ENCODE measurements at regions not wholly inside any gene's neighbourhood (a gene's known extent, or its start where the extent isn't known, plus 50 kb on each side); places are given as distances from the start of the nearest gene placed in this dataset.

GRCh38 chr3:180529778-180530177 is 72.2 kb upstream of the TTC14 start:
- no peak for TF ChIP-seq CTCF (conservative IDR thresholded peaks at IDR 0.05; ENCODE audit: low read depth, low read length)
- no peak overlapping the region for H3K4me3 ChIP-seq (ENCODE audit: low read depth, low read length)
- DNase-seq (ENCODE audit: low read depth): no peak

GRCh38 chr3:180530276-180530675 is 71.7 kb upstream of the TTC14 start:
- H3K4me3 ChIP-seq (ENCODE audit: low read depth, low read length): no peak overlapping the region
- no peak for DNase-seq (ENCODE audit: low read depth)
- no peak for TF ChIP-seq CTCF (conservative IDR thresholded peaks at IDR 0.05; ENCODE audit: low read depth, low read length)

GRCh38 chr3:180531303-180532278 is 70.4 kb upstream of the TTC14 start:
- no peak overlapping the region for H3K4me3 ChIP-seq (ENCODE audit: low read depth, low read length)
- no peak for TF ChIP-seq CTCF (conservative IDR thresholded peaks at IDR 0.05; ENCODE audit: low read depth, low read length)
- DNase-seq (ENCODE audit: low read depth): no peak

- no peak overlapping the region for H3K4me3 ChIP-seq (ENCODE audit: low read depth, low read length)
- DNase-seq (ENCODE audit: low read depth): no peak
- no peak for TF ChIP-seq CTCF (conservative IDR thresholded peaks at IDR 0.05; ENCODE audit: low read depth, low read length)
Measured at GRCh38 chr3:180534828-180535227, 67.1 kb upstream of the TTC14 start.

DNA sequence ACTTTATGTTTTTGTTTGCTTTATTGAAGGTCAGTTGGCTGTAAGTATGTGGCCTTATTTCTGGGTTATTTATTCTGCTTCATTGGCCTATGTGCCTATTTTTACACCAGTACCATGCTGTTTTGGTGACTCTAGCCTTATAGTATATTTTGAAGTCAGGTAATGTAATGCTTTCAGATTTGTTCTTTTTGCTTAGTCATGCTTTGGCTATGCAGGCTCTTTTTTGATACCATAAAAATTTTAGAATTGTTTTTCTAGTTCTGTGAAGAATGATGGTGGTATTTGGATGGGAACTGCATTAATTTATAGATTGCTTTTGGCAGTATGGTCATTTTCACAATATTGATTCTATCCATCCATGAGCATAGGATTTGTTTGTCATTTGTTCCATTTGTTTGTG is 63.5 kb upstream of the TTC14 start:
- DNase-seq (ENCODE audit: low read depth): no peak
- no peak for TF ChIP-seq CTCF (conservative IDR thresholded peaks at IDR 0.05; ENCODE audit: low read depth, low read length)
- no peak overlapping the region for H3K4me3 ChIP-seq (ENCODE audit: low read depth, low read length)

DNA sequence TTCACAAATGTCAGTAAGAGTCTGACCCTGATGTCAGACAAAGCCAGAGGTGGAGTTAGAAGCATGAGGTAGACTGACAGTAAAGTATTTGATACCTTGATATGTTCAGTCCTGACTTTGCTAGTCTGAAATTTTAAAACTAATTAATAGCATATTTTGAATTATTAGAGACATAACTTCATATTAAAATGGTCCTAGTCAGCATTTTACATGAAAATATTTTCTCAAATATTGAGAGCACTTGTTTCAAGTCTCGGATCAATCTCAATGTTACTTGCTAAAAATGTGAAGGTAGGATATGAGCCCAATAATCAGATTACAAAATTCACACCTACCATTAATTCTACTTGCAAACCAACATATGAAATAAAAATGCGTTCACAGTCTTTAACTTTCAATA is 58.1 kb upstream of the TTC14 start:
- no peak for TF ChIP-seq CTCF (conservative IDR thresholded peaks at IDR 0.05; ENCODE audit: low read depth, low read length)
- H3K4me3 ChIP-seq (ENCODE audit: low read depth, low read length): no peak overlapping the region
- no peak for DNase-seq (ENCODE audit: low read depth)

DNA sequence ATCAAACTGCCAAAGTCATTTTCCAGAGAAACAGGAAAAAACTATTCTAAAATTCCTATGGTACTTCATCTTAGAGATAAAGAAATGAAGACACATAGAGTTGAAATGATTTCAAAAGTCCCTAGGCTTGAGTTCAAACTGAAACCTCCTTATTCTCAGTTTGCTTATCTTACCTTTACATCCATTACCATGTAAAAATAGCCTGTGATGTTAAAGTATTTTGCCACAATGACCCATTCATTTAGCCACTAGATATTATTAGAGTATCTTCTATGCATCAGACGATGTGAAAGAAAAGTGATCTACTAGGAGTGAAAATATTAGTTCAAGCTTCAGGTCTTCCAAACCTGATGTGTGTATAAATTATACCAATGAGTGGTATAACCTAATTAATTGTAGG is 55.1 kb upstream of the TTC14 start:
- no peak for TF ChIP-seq CTCF (conservative IDR thresholded peaks at IDR 0.05; ENCODE audit: low read depth, low read length)
- no peak for DNase-seq (ENCODE audit: low read depth)

More for the DNA sequence above, 55.1 kb upstream of the TTC14 start:
- no peak overlapping the region for H3K4me3 ChIP-seq (ENCODE audit: low read depth, low read length)
